Fibroblast of gingiva (primary cell): ENCODE measurements at regions not wholly inside any gene's neighbourhood (a gene's known extent, or its start where the extent isn't known, plus 50 kb on each side); places are given as distances from the start of the nearest gene placed in this dataset.

Experiments used
- DNase-seq: peaks from one replicate; pipeline ENCODE4 v3.0.0-alpha.2; 2011; ENCODE audit warnings: low read depth

GRCh38 chr1:22264464-22265341, 121.8 kb upstream of the WNT4 start:
- no peak for DNase-seq

- no peak for DNase-seq
Measured at GRCh38 chr1:22266141-22266540, 123.2 kb upstream of the WNT4 start.

GRCh38 chr1:22267413-22268175, 124.7 kb upstream of the WNT4 start:
- no peak for DNase-seq

GRCh38 chr1:22268327-22268726, 125.4 kb upstream of the WNT4 start:
- DNase-seq = no peak

- no peak for DNase-seq
Measured at GRCh38 chr1:22271847-22272801, 129.2 kb upstream of the WNT4 start.

DNA sequence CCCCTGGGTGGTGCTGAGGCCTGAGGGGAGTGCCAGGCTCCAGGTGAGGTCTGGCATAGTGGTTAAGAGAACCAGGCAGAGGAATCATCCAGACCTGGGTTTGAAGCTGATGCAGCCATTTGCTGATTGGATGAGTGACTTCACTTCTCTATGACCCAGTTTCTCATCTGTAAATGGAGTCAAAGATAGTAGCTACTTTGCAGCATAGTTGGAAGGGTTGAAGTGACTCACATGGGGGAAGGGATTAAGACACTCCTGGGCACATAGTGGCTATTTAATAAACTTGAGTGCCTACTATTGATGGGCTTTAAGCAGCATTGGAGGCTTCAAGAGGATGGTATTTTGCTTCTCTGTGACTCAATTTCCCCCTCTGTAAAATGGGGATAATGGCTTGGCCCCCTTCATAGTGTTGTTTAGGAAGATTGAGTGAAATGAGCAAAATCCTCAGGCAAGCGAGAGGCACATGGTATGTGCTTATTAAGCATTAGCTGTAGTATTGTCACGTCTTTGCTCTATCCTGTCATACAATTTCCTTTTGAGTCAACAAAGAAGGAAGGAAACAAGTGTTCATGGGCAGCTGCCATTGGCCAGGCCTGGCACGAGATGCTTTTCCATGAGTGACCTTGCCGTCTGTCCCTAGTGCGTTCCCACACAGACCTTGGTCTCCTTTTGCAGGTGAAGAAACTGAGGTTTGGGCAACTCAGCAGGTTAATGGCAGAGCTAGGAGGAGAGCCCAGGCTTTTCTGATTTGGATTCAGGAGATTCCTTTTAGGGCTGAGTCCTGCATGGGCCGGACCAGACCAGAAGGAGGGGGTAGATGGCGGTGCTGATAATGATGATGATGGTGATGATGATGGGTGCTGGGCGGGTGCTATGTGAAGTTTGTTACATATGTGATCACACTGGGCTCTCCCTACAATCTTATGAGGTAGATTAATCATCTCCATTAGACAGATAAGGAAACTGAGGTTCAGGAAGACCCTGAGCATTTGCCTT, 131.1 kb upstream of the WNT4 start:
- no peak for DNase-seq

- DNase-seq = no peak
Measured at GRCh38 chr1:22275167-22275566, 132.3 kb upstream of the WNT4 start.

DNA sequence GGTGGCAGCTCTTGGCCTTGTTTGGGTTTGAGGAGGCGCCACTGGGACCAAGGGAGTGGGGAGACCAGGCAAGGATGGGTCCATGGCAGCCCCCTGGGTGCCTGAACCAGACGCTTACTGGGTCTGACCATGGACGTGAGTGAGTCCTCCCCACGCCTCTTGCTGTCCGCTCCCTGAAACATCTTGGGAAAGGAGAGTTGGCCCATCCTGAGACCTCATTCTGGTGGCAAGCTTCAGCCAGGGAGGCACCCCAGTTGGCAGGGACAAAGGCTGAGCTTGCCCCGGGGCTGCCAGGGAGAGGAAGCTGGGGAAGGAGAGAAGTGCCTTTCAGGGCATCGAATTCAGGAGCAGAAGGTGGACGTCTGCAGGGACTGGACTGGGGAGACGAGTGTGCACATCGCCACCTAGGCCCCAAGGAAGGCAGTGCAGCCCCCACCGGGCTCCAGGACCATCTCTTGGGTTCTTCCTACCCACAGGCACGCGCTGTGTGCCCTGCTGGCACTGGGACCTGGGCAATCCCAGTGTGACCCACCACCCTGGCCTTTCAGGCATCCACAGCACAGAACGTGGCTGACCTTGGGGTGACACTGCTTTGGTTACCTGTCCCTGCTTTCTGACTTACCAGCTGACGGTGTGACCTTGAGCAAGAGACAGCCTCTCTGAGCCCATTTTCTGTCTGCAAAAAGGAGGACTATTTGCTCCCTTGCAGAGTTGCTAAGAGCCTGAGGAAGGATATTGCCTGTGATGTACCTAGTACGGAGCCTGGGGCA, 132.9 kb upstream of the WNT4 start:
- peak; percentile 21 for DNase-seq

GRCh38 chr1:22276396-22276748, 133.5 kb upstream of the WNT4 start:
- DNase-seq = no peak

DNA sequence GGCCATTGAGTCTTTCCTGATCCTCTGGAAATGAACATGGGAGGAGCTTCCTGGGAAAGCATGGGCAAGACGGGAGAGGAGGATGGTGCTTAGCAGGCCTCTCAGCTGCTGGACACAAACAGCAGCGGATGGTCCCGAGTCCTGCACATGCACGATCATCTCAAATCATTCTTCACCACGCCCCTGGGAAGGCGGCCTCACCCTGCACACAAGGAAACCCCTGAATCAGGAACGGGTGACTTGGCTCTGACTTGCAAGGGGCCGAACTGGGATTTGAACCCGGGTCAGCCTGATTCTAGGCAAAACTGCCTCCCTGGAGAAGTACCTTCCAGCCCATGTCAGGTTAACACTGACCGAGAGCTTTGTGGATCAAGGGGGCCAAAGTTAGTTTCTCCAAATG, 134.8 kb upstream of the WNT4 start:
- DNase-seq = no peak

DNA sequence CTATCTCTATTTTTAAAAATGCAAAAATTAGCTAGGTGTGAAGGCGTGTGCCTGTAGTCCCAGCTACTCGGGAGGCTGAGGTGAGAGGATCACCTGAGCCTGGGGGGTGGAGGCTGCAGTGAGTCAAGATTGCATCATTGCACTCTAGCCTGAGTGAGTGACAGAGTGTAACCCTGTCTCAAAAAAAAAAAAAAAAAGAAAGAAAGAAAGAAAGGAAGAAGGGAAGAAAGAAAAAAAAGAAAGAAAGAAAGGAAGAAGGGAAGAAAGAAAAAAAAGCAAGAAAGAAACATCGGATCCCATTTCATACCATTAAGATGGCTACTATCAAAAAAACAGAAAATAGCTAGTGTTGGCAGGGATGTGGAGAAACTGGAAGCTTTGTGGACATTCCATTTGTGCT, 136.8 kb upstream of the WNT4 start:
- no peak for DNase-seq

- DNase-seq = no peak
Measured at GRCh38 chr1:22280526-22280925, 137.6 kb upstream of the WNT4 start.

DNA sequence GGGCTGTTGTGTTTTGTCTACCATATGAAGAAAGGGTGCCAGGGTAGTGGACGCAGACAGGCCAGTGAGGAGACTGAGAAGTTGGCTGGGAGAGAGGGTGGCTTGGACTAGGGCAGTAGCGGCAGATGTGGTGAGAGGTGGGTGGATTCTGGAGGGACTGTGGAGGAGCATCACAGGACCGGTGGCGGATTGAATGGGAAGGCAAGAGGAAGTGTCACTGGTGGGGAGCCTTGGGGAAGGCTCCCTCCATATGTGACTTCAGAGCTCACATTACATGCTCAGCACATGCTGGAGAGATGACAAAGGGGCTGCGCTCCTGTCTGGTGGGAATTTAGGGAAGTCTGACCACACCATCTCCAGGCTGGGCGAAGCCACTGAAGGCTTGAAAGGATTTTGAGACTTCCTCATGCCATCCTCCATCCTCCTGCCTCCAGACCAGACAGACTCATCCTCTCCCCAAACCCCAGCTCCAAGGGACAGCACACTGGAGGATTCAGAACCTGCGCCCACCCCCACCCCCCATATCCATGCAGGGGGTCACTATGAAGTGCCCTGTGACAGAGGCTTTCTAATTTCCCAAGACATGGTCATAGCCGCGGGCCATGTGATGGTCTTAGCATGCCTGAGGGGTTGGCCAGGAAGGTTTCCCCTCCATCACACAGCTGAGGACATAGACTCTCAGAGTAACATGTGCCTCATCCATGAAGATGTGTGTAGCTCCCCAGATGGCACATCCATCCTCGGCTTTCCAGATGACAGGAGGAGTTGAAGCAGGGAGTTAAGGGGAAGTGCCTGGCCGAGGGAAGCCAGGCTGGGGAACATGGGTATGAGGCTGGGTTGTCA, 138.8 kb upstream of the WNT4 start:
- DNase-seq = no peak

DNA sequence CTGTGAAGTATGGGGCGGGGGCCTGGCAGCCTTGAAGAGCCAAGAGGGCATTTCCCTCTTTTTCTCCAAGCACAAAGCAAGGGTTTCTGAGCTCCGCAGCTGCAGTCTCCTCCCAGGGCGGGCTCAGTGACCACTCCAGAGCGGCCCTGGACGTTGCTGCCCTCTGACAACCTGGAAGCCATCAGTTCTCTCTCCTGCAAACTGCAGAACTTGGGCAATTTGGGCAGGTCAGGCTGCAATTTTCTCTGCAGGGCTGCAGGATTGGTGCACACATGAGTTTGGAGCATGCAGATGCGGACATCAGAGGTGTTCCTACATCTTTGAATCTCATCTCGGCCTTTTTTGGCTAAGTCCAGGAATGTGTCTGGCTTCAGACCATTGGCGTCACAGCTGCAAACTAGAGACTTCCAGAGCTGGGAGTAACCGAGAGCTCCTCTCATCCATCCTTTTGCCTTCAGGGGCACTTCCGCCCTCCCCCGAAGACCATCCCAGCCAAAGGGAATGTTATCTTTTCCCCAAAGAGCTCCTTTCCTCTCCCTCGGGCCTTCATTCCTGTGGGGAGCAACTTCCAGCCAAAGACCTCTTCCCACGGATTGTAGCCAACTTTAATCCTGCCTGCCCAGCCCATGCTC, 139.6 kb upstream of the WNT4 start:
- DNase-seq = no peak

- DNase-seq = no peak
Measured at GRCh38 chr1:22283596-22283995, 140.7 kb upstream of the WNT4 start.

GRCh38 chr1:22284236-22284635, 141.3 kb upstream of the WNT4 start:
- no peak for DNase-seq

DNA sequence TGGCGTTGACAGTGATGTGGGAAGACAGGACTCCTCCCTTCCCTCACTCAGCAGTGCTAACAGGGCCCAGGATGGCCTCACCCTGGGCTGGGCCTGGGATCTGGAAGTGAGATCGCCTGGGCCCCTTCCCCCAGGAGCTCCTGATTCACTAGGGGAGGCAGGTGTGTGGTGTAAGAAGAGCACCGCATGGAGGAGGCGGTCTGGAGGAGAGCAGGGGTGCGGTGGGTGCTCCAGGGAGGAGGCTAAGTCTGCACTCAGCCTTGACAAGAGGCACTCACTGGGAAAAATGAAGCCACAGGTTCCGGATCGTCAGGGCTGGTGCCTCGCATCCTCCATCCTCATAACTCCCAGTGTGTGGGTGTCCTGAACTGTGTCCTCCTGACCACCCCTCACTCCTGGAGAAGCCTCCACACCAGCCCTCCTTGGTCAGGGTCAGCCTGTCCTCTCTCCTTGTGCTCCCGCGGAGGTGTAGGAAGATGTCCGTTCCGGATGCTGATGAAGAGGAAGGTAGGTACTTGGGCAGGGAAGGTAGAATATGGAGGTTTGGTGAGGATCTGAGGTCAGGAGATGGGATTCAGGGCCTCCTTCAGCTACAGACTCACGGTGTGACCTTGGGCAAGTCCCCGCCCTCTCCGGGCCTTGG, 142.1 kb upstream of the WNT4 start:
- DNase-seq = no peak
